Fibroblast of the aortic adventitia (primary cell): ENCODE measurements at regions not wholly inside any gene's neighbourhood (a gene's known extent, or its start where the extent isn't known, plus 50 kb on each side); places are given as distances from the start of the nearest gene placed in this dataset.

Experiments used
- DNase-seq: peaks from one replicate; pipeline ENCODE4 v3.0.0-alpha.2; 2010; ENCODE audit warnings: low read depth
- H3K4me3 ChIP-seq: 2 replicates; pipeline ENCODE4 v1.5.1; 2011; ENCODE audit warnings: low read depth, mild to moderate bottlenecking, control low read depth, low read length, moderate library complexity
- TF ChIP-seq, protein P1 (sequence below): IDR thresholded peaks from 2 replicates; pipeline ENCODE4 v1.5.1; 2011; ENCODE audit warnings: mild to moderate bottlenecking, low read length, control low read depth, inconsistent platforms; ENCODE audit not compliant: insufficient read depth

DNA sequence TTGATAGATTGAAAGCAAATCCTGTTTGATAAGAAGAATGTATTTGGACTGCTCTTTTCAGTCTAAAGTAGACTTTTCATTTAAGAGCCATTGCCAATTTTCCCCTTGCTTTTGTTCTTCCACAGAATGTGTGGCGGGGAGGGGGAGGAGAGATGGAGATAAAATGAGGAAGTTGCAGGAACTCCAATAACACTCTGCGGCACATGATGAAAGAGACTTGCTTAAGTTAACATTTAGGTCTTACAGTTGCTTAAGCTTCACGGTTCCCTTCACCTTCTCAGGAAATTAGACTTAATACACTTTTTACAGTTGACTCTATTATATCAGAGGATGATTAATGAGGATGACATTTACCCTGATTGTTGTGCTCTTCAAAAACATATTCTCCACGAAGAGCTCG is 537.3 kb downstream of the TMTC2 start:
- DNase-seq: no peak
- TF ChIP-seq, protein P1, sequence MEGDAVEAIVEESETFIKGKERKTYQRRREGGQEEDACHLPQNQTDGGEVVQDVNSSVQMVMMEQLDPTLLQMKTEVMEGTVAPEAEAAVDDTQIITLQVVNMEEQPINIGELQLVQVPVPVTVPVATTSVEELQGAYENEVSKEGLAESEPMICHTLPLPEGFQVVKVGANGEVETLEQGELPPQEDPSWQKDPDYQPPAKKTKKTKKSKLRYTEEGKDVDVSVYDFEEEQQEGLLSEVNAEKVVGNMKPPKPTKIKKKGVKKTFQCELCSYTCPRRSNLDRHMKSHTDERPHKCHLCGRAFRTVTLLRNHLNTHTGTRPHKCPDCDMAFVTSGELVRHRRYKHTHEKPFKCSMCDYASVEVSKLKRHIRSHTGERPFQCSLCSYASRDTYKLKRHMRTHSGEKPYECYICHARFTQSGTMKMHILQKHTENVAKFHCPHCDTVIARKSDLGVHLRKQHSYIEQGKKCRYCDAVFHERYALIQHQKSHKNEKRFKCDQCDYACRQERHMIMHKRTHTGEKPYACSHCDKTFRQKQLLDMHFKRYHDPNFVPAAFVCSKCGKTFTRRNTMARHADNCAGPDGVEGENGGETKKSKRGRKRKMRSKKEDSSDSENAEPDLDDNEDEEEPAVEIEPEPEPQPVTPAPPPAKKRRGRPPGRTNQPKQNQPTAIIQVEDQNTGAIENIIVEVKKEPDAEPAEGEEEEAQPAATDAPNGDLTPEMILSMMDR: no peak
- H3K4me3 ChIP-seq: no peak overlapping the region

DNA sequence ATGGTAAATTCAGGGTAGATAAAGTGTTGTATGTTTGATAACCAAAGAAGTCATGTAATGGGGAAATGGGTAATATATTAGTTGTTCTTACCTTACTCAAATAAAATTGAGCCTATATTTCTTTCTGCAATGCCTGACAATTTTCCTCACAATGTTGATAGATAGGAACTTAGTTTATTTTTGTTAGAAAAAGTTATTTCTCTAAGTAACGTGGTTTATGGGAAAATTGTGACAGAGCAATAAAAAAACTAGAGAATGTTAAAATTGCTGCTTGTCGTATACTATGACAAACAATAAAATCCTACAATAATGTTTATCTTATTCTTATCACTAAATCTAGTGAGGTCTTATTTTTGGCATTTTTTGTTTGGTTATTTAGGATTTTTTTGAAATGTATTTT is 534.1 kb downstream of the TMTC2 start:
- DNase-seq: no peak
- TF ChIP-seq, protein P1: no peak
- no peak overlapping the region for H3K4me3 ChIP-seq

DNA sequence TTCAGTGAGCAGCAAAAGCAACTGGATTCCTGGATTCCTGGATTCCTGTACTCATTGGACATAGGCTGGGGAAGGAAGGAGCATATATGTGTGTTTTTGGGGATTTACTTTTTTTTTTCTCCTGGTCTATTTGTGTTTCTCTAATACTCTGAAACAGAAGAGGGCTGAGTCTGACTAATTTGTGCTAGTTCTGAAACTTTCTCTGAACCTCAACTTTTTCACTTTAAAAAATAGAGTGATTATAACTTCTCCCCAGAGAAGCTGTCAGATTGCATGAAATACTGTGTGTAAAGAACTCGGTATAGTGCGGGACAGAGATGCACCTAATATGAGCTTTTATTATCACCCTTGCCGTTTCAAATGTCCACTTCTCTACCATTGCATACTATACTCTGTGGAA is 529.5 kb downstream of the TMTC2 start:
- no peak overlapping the region for H3K4me3 ChIP-seq
- DNase-seq: no peak
- TF ChIP-seq, protein P1: no peak

DNA sequence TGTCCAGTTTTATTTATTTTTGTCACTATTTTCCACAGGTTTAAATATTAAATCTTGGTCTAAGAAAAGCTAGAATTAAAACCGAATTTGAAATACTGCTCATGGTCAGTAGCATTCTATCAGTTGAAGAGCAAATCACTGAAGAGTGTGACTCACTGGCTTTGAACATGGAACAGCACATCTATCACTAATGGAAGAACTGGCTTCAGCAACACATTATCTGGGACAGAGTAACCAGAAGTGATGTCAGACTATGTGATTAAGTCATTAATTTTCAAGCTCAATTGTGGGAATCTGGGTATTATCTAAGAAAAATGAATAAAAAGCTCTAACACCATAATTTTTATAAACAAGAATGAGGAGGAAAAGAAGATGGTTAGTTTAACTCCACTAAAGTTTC is 527.5 kb downstream of the TMTC2 start:
- no peak for DNase-seq
- TF ChIP-seq, protein P1: no peak
- H3K4me3 ChIP-seq: no peak overlapping the region

DNA sequence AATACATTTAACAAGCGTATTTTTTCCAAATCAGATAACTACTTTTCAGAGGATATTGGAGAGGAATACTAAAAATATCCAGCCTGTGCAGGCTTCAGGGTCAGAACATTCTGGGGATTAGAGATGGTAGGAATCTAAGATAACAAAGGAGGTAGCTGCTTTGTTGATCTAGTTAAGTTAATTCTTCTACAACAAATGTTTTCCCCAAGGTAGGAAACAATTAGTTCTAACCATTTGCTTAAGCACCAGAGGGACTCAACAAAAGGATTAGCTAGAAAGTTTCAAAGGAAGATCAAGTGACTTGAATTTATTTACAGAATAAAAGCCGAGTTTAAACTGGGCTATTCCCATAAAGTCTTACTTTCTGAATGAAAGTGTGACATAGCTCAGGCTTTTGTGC is 524.2 kb downstream of the TMTC2 start:
- TF ChIP-seq, protein P1: no peak
- DNase-seq: no peak
- no peak overlapping the region for H3K4me3 ChIP-seq

DNA sequence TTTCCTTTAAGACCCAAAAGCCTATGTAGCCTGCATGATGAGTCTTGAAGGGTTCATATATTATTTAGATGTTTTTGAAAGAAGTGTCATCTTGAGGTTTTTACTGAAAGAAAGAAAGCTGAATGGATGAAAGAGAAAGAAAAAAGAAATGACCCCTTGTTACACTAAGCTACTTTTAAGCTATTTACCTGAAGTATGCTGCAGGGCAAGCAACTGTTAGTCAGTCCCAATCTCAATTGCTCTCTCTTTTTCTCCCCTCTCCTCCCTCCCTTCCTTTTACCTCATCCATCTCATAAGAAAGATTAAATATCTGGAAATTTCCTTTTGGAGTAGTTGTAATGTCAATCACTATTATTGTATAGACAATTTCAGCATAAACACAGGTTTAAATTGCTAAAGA is 512.4 kb downstream of the TMTC2 start:
- TF ChIP-seq, protein P1: no peak
- no peak for DNase-seq
- H3K4me3 ChIP-seq: no peak overlapping the region

DNA sequence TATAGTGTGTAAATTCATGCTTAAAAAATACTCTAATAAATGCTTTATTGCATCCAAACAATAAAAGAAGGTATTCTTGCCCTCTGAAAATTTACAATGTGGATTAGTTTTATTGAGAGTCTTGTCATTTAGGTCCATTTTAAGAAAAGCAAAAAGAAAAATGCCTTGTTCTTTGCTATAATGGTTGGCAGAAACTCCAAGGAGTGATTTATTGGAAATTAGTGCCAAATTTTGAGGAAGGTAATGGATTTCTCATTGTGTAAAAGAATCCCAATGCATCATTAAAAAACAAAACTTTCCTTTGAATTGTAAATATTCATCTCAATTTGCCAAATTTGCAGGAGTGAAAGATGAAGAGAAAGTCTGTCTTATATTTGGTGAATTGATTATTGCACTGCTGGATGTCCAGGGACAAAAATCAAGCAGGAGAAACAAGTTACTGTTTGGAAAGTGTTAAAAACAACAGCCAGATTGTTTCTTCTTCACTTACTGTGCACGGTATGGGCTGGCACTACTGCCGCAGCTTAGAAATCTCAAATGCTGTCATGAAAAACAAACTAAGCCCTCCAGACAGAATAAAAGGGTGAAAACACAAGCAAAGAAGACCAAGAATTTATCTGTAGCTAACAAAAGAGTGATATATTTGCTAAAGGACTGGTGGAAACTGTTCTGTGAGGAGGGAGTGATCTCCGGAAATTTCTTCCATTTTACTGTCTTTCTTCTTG is 511.7 kb downstream of the TMTC2 start:
- TF ChIP-seq, protein P1: no peak
- no peak for DNase-seq
- H3K4me3 ChIP-seq: no peak overlapping the region
